ENCODE measurements at regions not wholly inside any gene's neighbourhood (a gene's known extent, or its start where the extent isn't known, plus 50 kb on each side); places are given as distances from the start of the nearest gene placed in this dataset.
"Not testable (repeated sequence)": the region's sequence is repeated elsewhere in the genome, so short reads cannot be mapped to it uniquely, and the experiment has no call there.

- no peak for DNase-seq
Measured at GRCh38 chr4:173685831-173686210, 155.8 kb upstream of the HAND2 start.

GRCh38 chr4:173685165-173685830 is 155.3 kb upstream of the HAND2 start:
- DNase-seq: no peak

- DNase-seq: no peak
Measured at GRCh38 chr4:173684223-173684622, 154.2 kb upstream of the HAND2 start.

GRCh38 chr4:173682609-173683008 is 152.6 kb upstream of the HAND2 start:
- no peak for DNase-seq

- DNase-seq: no peak
Measured at GRCh38 chr4:173680278-173680677, 150.2 kb upstream of the HAND2 start.

GRCh38 chr4:173675446-173675845 is 145.4 kb upstream of the HAND2 start:
- no peak for DNase-seq

- DNase-seq: no peak
Measured at GRCh38 chr4:173669460-173670179, 139.6 kb upstream of the HAND2 start.

GRCh38 chr4:173661001-173661400 is 131.0 kb upstream of the HAND2 start:
- no peak for DNase-seq

GRCh38 chr4:173656898-173657297 is 126.9 kb upstream of the HAND2 start:
- no peak for DNase-seq

- no peak for DNase-seq
Measured at GRCh38 chr4:173652283-173652931, 122.4 kb upstream of the HAND2 start.

GRCh38 chr4:173651651-173652282 is 121.7 kb upstream of the HAND2 start:
- DNase-seq: no peak

- no peak for DNase-seq
Measured at GRCh38 chr4:173647902-173648301, 117.9 kb upstream of the HAND2 start.

GRCh38 chr4:173642509-173642908 is 112.5 kb upstream of the HAND2 start:
- DNase-seq: no peak

GRCh38 chr4:173635395-173635794 is 105.4 kb upstream of the HAND2 start:
- no peak for DNase-seq

GRCh38 chr4:173626277-173626676 is 96.2 kb upstream of the HAND2 start:
- DNase-seq: no peak

GRCh38 chr4:173618648-173619047 is 88.6 kb upstream of the HAND2 start:
- DNase-seq: not testable (repeated sequence)

- no peak for DNase-seq
Measured at GRCh38 chr4:173609158-173609557, 79.1 kb upstream of the HAND2 start.

GRCh38 chr4:173608632-173609031 is 78.6 kb upstream of the HAND2 start:
- DNase-seq: not testable (repeated sequence)

GRCh38 chr4:173591760-173592159 is 61.7 kb upstream of the HAND2 start:
- DNase-seq: no peak

GRCh38 chr4:173590697-173591096 is 60.7 kb upstream of the HAND2 start:
- no peak for DNase-seq

- DNase-seq: no peak
Measured at GRCh38 chr4:173585876-173586572, 56.0 kb upstream of the HAND2 start.

GRCh38 chr4:173584506-173584905 is 54.5 kb upstream of the HAND2 start:
- DNase-seq: no peak

Data from CD4-positive, alpha-beta T cell treated with Interferon gamma for 1 hour (primary cell).